NCI-H1105 (cell line): ENCODE measurements at regions not wholly inside any gene's neighbourhood (a gene's known extent, or its start where the extent isn't known, plus 50 kb on each side); places are given as distances from the start of the nearest gene placed in this dataset.
"Not testable (repeated sequence)": the region's sequence is repeated elsewhere in the genome, so short reads cannot be mapped to it uniquely, and the experiment has no call there.

Source experiments
- DNase-seq: peaks from one replicate; lab custom pipeline; 2025; lab: John Stamatoyannopoulos, UW

- DNase-seq = no peak
These were observed 574.1 kb downstream of the ACTL7B start for GRCh38 chr9:108281696-108282095.

- DNase-seq = peak; percentile 79
These were observed 577.4 kb downstream of the ACTL7B start for GRCh38 chr9:108278341-108278740.

- DNase-seq = no peak
These were observed 578.6 kb downstream of the ACTL7B start for GRCh38 chr9:108277216-108277615.

GRCh38 chr9:108275906-108276305 is 579.9 kb downstream of the ACTL7B start:
- no peak for DNase-seq

GRCh38 chr9:108274971-108275370 is 580.8 kb downstream of the ACTL7B start:
- no peak for DNase-seq

GRCh38 chr9:108273988-108274387 is 581.8 kb downstream of the ACTL7B start:
- DNase-seq = no peak

GRCh38 chr9:108272349-108272899 is 583.4 kb downstream of the ACTL7B start:
- DNase-seq = peak; percentile 41

- DNase-seq = peak; percentile 94
These were observed 584.0 kb downstream of the ACTL7B start for GRCh38 chr9:108271646-108272348.

GRCh38 chr9:108271236-108271635 is 584.5 kb downstream of the ACTL7B start:
- DNase-seq = no peak

GRCh38 chr9:108270561-108270960 is 585.2 kb downstream of the ACTL7B start:
- no peak for DNase-seq

- no peak for DNase-seq
These were observed 585.7 kb downstream of the ACTL7B start for GRCh38 chr9:108270051-108270450.

GRCh38 chr9:108269371-108269770 is 586.4 kb downstream of the ACTL7B start:
- DNase-seq = no peak

- DNase-seq = no peak
These were observed 590.7 kb downstream of the ACTL7B start for GRCh38 chr9:108265065-108265464.

GRCh38 chr9:108264093-108264492 is 591.7 kb downstream of the ACTL7B start:
- DNase-seq = no peak

- DNase-seq = no peak
These were observed 593.0 kb downstream of the ACTL7B start for GRCh38 chr9:108262836-108263235.

- DNase-seq = no peak
These were observed 595.7 kb downstream of the ACTL7B start for GRCh38 chr9:108259917-108260675.

- DNase-seq = no peak
These were observed 597.1 kb downstream of the ACTL7B start for GRCh38 chr9:108258640-108259039.

GRCh38 chr9:108257382-108257781 is 598.4 kb downstream of the ACTL7B start:
- no peak for DNase-seq

- no peak for DNase-seq
These were observed 601.5 kb downstream of the ACTL7B start for GRCh38 chr9:108254236-108254635.

GRCh38 chr9:108247391-108247790 is 608.4 kb downstream of the ACTL7B start:
- not testable (repeated sequence) for DNase-seq

GRCh38 chr9:108245901-108246300 is 609.9 kb downstream of the ACTL7B start:
- no peak for DNase-seq

- DNase-seq = no peak
These were observed 610.5 kb downstream of the ACTL7B start for GRCh38 chr9:108245331-108245730.

GRCh38 chr9:108244686-108245085 is 611.1 kb downstream of the ACTL7B start:
- no peak for DNase-seq
